ENCODE measurements at regions not wholly inside any gene's neighbourhood (a gene's known extent, or its start where the extent isn't known, plus 50 kb on each side); places are given as distances from the start of the nearest gene placed in this dataset.

DNA sequence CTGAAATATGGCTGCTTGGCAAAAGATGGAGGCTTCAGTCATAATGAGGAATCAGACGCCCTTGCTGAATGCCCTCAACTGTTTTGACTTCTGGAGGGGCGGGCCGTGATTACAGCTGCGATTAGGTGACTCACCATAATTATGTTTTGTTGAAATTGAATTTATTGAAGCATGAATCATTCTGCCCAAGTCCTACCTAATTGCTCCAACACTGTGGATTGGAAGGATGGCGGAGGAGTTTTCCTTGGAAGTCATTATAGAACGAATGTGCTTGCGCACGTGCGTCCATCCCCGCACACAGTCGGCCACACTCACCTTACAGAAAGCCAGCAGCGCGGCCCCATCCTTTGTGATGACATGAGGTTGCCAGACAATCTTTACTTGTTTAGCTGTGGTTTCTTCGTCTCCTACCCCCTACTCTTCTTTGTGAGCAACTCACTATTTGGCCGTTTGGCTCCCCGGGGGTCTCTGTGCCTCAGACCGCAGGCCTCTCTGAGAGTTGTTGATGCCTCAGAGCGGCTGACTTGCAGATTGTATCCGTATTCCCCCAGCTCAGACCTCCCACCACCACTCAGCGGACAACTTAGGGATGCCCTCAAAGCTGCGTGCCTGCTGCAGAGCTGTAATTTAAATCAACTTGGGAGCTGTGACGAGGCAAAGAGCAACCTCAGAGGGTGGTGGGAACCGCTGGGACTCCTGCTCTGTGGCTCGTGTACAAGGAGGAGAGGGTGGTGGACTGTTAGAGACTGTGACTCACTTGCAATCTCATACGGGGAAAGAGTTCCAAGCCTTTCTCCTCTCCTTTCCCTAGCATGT, 513.4 kb downstream of the TNS1 start:
- TF ChIP-seq, protein P1, sequence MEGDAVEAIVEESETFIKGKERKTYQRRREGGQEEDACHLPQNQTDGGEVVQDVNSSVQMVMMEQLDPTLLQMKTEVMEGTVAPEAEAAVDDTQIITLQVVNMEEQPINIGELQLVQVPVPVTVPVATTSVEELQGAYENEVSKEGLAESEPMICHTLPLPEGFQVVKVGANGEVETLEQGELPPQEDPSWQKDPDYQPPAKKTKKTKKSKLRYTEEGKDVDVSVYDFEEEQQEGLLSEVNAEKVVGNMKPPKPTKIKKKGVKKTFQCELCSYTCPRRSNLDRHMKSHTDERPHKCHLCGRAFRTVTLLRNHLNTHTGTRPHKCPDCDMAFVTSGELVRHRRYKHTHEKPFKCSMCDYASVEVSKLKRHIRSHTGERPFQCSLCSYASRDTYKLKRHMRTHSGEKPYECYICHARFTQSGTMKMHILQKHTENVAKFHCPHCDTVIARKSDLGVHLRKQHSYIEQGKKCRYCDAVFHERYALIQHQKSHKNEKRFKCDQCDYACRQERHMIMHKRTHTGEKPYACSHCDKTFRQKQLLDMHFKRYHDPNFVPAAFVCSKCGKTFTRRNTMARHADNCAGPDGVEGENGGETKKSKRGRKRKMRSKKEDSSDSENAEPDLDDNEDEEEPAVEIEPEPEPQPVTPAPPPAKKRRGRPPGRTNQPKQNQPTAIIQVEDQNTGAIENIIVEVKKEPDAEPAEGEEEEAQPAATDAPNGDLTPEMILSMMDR (conservative IDR thresholded peaks at IDR 0.05; ENCODE audit: low read depth in 2 of 2): no peak
- TF ChIP-seq EZH2phosphoT487 (IDR thresholded peaks at IDR 0.05; ENCODE audit: unreplicated experiment) (no peak), ZNF462 (CRISPR knock-in tag; IDR thresholded peaks at IDR 0.05) (no peak), ZNF331 (CRISPR knock-in tag; IDR thresholded peaks at IDR 0.05; ENCODE audit: low read depth) (no peak), POLR2AphosphoS5 (IDR thresholded peaks at IDR 0.05; ENCODE audit: low read depth) (no peak), EZH2 (IDR thresholded peaks at IDR 0.05; ENCODE audit: low read depth, unreplicated experiment) (no peak), CREB1 (CRISPR knock-in tag; IDR thresholded peaks at IDR 0.05; ENCODE audit: low read depth) (no peak)
- TF ChIP-seq, protein P2, sequence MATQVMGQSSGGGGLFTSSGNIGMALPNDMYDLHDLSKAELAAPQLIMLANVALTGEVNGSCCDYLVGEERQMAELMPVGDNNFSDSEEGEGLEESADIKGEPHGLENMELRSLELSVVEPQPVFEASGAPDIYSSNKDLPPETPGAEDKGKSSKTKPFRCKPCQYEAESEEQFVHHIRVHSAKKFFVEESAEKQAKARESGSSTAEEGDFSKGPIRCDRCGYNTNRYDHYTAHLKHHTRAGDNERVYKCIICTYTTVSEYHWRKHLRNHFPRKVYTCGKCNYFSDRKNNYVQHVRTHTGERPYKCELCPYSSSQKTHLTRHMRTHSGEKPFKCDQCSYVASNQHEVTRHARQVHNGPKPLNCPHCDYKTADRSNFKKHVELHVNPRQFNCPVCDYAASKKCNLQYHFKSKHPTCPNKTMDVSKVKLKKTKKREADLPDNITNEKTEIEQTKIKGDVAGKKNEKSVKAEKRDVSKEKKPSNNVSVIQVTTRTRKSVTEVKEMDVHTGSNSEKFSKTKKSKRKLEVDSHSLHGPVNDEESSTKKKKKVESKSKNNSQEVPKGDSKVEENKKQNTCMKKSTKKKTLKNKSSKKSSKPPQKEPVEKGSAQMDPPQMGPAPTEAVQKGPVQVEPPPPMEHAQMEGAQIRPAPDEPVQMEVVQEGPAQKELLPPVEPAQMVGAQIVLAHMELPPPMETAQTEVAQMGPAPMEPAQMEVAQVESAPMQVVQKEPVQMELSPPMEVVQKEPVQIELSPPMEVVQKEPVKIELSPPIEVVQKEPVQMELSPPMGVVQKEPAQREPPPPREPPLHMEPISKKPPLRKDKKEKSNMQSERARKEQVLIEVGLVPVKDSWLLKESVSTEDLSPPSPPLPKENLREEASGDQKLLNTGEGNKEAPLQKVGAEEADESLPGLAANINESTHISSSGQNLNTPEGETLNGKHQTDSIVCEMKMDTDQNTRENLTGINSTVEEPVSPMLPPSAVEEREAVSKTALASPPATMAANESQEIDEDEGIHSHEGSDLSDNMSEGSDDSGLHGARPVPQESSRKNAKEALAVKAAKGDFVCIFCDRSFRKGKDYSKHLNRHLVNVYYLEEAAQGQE (IDR thresholded peaks at IDR 0.05; ENCODE audit: unreplicated experiment): no peak
